Spleen (tissue), 11 donors: ENCODE measurements at regions not wholly inside any gene's neighbourhood (a gene's known extent, or its start where the extent isn't known, plus 50 kb on each side); places are given as distances from the start of the nearest gene placed in this dataset.

Experiments used
- DNase-seq: peaks from one replicate; pipeline ENCODE4 v3.0.0-alpha.2; 2020
- H3K27ac ChIP-seq, 8 donors: fragments of 200-600 bp; sonication (generic) in 7 of 8; 1 replicate in 4 of 8; 2 replicates in 4 of 8; pipeline versions ENCODE4 v1.5.0 to v1.8.0; 2016 to 2021; ENCODE audit warnings: inconsistent platforms in 4 of 8, mild to moderate bottlenecking in 4 of 8, moderate library complexity in 1 of 8
- H3K27me3 ChIP-seq, 7 donors: fragments of 200-600 bp; sonication (generic) in 6 of 7; replicated peaks in 1 of 7; 1 replicate in 4 of 7; 2 replicates in 3 of 7; pipeline versions ENCODE4 v1.5.0 to v1.8.0; 2016 to 2021; ENCODE audit warnings: inconsistent platforms in 3 of 7, mild to moderate bottlenecking in 1 of 7
- H3K36me3 ChIP-seq, 6 donors: fragments of 200-600 bp; sonication (generic) in 5 of 6; 1 replicate in 4 of 6; 2 replicates in 2 of 6; pipeline versions ENCODE4 v1.5.0 to v1.8.0; 2016 to 2021; ENCODE audit warnings: inconsistent platforms in 2 of 6
- H3K4me1 ChIP-seq, 6 donors: fragments of 200-600 bp; sonication (generic) in 5 of 6; 1 replicate in 3 of 6; 2 replicates in 3 of 6; pipeline versions ENCODE4 v1.5.0 to v1.8.0; 2016 to 2021; ENCODE audit warnings: inconsistent platforms in 3 of 6
- H3K4me3 ChIP-seq, 8 donors: fragments of 200-600 bp; sonication (generic) in 7 of 8; 1 replicate in 4 of 8; 2 replicates in 4 of 8; pipeline versions ENCODE4 v1.5.0 to v1.8.0; 2016 to 2021; ENCODE audit warnings: inconsistent platforms in 4 of 8, mild to moderate bottlenecking in 4 of 8, moderate library complexity in 2 of 8
- H3K9me3 ChIP-seq, 8 donors: fragments of 200-600 bp; sonication (generic) in 7 of 8; 1 replicate in 4 of 8; 2 replicates in 4 of 8; pipeline versions ENCODE4 v1.5.0 to v1.8.0; 2016 to 2021; ENCODE audit warnings: inconsistent platforms in 4 of 8
- CTCF ChIP-seq, 11 experiments: fragments of 200-600 bp in 7 of 11; fragments of 450-650 bp in 4 of 11; sonication (generic) in 4 of 11; IDR thresholded peaks in 8 of 11; conservative IDR thresholded peaks in 3 of 11; 1 replicate in 7 of 11; 2 replicates in 4 of 11; pipeline versions ENCODE4 v1.4.0 to v1.8.0; 2016 to 2021; ENCODE audit warnings: antibody characterized with exemption in 11 of 11, inconsistent platforms in 4 of 11, mild to moderate bottlenecking in 1 of 11
- POLR2A ChIP-seq, 3 donors: fragments of 450-650 bp; IDR thresholded peaks; one replicate each; pipeline ENCODE4 v1.5.1; 2017; ENCODE audit warnings: antibody characterized with exemption in 3 of 3, mild to moderate bottlenecking in 1 of 3
- POLR2AphosphoS5 ChIP-seq, 3 donors: sonication (generic); formaldehyde crosslinking; IDR thresholded peaks; one replicate each; pipeline ENCODE4 v1.5.1; 2017; ENCODE audit warnings: antibody characterized with exemption in 3 of 3
- WGBS, 5 donors: extraction: QIAGEN DNeasy Blood & Tissue Kit in 3 of 5; methylation state at CpG; one replicate each; pipeline versions ENCODE4 v1.1.5 to v1.1.7; 2013 to 2018; 5-methylcytosine and 5-hydroxymethylcytosine counted together
- intact Hi-C: fragments of 100-400 bp; cut with DNase I; formaldehyde crosslinking; loops from one replicate; pipeline ENCODE4 v1.15.0; 2023; ENCODE audit warnings: low total_unique reads
- donor health status: healthy with polysubstance abuse.
- donor health status: DM: no; HTN: no; CAD: no; lungs with moderate emphysema.
- donor health status: DM: no; HTN: no; CAD: no.
- donor health status: Bipolar disorder and iron deficiency.
- donor health status: healthy.
- donor health status: DM: no; HTN: no; CAD: no.
- donor health status: DM: yes; HTN: yes; CAD: no.

DNA sequence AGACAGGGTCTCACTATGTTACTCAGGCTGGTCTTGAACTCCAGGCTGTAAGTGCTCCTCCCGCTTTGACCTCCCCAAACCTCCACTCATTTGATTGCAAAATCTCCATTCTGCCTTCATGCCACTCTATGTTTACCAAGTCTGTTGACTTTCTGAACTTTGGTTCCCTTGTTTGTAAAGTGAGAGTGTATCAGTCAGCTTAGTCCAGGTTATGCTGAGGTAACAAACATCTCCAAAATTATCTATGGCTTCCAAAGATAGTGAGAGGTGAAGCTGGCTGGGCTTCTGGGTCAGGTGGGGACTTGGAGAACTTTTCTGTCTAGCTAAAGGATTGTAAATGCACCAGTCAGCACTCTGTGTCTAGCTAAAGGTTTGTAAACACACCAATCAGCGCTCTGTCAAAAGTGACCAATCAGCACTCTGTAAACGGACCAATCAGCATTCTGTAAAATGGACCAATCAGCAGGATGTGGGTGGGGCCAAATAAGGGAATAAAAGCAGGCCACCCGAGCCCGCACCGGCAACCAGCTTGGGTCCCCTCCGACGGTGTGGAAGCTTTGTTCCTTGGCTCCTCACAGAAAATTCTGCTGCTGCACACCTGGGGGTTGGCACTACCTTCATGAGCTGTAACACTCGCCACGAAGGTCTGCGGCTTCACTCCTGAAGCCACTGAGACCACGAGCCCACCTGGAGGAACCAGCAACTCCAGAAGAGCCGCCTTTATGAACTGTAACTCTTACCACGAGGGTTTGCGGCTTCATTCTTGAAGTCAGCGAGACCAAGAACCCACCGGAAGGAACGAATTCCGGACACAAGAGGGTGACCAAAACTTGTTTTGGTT is 109.3 kb downstream of the MIAT start:
- intact Hi-C loops, result no loop called here
- no peak for DNase-seq
- Histone ChIP-seq H3K9me3 (peaks cover 0 to 13% (median 8%) of the 10 kb centered on the region in 8 donors), H3K27me3 (no peaks in the 10 kb centered on the region), H3K36me3 (peaks cover 0 to 40% (median 18%) of the 10 kb centered on the region in 6 donors), H3K4me3 (no peak overlapping the region), H3K27ac (no peak overlapping the region), H3K4me1 (no peaks in the 10 kb centered on the region)
- WGBS, 5 donors, result 82 to 95% (median 90%) methylated on average over 19 of the region's 19 CpGs
- TF ChIP-seq POLR2A (IDR thresholded peaks at IDR 0.05) (no peak), CTCF (IDR thresholded peaks at IDR 0.05 in 8 of 11, conservative IDR thresholded peaks at IDR 0.05 in 3 of 11) (no peak), POLR2AphosphoS5 (IDR thresholded peaks at IDR 0.05) (no peak)

DNA sequence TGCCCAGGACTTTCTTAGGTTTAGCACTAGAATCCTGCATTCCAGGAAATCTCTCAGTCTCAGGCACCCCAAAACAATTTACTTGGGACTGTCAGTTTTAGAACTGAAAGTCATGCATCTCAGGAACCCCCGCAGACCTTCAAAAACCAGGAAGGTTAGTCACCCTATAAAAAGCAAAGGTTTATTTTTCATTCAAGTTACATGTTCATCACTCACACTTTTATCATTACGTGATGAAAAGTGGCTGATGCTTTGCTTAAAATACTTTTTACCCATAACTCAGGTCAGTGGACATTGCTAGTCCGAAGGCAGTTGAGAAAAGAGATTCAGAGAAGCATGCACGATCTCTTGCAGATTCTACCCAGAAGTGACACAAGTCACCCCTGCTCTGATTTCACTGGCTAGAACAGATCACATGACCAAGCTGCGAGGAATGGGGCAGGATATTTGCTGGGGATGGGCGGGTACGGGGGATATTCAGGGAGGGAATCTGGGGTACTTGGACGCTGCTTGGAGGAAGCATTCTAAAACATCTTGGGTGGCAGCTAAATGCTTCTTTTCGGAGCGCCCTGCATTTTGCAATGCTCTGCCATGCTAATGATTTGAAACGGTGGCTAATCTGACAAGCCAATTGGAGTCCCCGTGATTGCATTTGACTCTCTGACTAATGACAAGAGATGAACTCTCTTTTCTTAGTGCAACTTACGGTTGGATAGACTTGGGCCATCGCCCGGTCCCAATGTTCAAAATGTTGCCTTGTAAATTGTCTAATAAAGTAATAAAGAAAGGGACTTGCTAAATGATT is 110.2 kb downstream of the MIAT start:
- H3K27ac ChIP-seq, result no peak overlapping the region
- H3K4me1 ChIP-seq, result no peaks in the 10 kb centered on the region
- WGBS, 5 donors, result 89 to 96% (median 93%) methylated on average over 15 of the region's 15 CpGs
- peaks cover 0 to 13% (median 8%) of the 10 kb centered on the region in 8 donors for H3K9me3 ChIP-seq
- peaks cover 0 to 40% (median 18%) of the 10 kb centered on the region in 6 donors for H3K36me3 ChIP-seq
- no peaks in the 10 kb centered on the region for H3K27me3 ChIP-seq
- TF ChIP-seq CTCF (IDR thresholded peaks at IDR 0.05 in 8 of 11, conservative IDR thresholded peaks at IDR 0.05 in 3 of 11), result no peak
- TF ChIP-seq POLR2AphosphoS5 (IDR thresholded peaks at IDR 0.05), result no peak
- no peak for TF ChIP-seq POLR2A (IDR thresholded peaks at IDR 0.05)
- intact Hi-C loops, result no loop called here
- no peak overlapping the region for H3K4me3 ChIP-seq
- DNase-seq, result no peak

- H3K27me3 ChIP-seq, result no peaks in the 10 kb centered on the region
- no peak for DNase-seq
- 92 to 96% (median 94%) methylated on average over 9 of the region's 9 CpGs for WGBS, 5 donors
- TF ChIP-seq POLR2AphosphoS5 (IDR thresholded peaks at IDR 0.05) (no peak), CTCF (IDR thresholded peaks at IDR 0.05 in 8 of 11, conservative IDR thresholded peaks at IDR 0.05 in 3 of 11) (no peak)
- H3K4me1 ChIP-seq, result no peaks in the 10 kb centered on the region
- peaks cover 0 to 40% (median 18%) of the 10 kb centered on the region in 6 donors for H3K36me3 ChIP-seq
- peaks cover 0 to 13% (median 8%) of the 10 kb centered on the region in 8 donors for H3K9me3 ChIP-seq
- intact Hi-C loops, result no loop called here
- H3K27ac ChIP-seq, result no peak overlapping the region
- H3K4me3 ChIP-seq, result no peak overlapping the region
Measured at GRCh38 chr22:26768156-26768515, 110.7 kb downstream of the MIAT start.

GRCh38 chr22:26768952-26769351 is 111.6 kb downstream of the MIAT start:
- DNase-seq, result no peak
- H3K9me3 ChIP-seq, result peaks cover 0 to 13% (median 8%) of the 10 kb centered on the region in 8 donors
- no peak overlapping the region for H3K4me3 ChIP-seq
- no peaks in the 10 kb centered on the region for H3K27me3 ChIP-seq
- no peak for TF ChIP-seq CTCF (IDR thresholded peaks at IDR 0.05 in 8 of 11, conservative IDR thresholded peaks at IDR 0.05 in 3 of 11)
- TF ChIP-seq POLR2AphosphoS5 (IDR thresholded peaks at IDR 0.05), result no peak
- no peak for TF ChIP-seq POLR2A (IDR thresholded peaks at IDR 0.05)
- peaks cover 0 to 44% (median 18%) of the 10 kb centered on the region in 6 donors for H3K36me3 ChIP-seq
- H3K27ac ChIP-seq, result no peak overlapping the region
- intact Hi-C loops, result no loop called here
- WGBS, 5 donors, result 80 to 92% (median 88%) methylated on average over 11 of the region's 11 CpGs
- no peaks in the 10 kb centered on the region for H3K4me1 ChIP-seq
